LNCaP clone FGC (cell line): ENCODE measurements at regions not wholly inside any gene's neighbourhood (a gene's known extent, or its start where the extent isn't known, plus 50 kb on each side); places are given as distances from the start of the nearest gene placed in this dataset.

ENCODE experiments used
- DNase-seq: peaks from one replicate; pipeline ENCODE4 v3.0.0-alpha.2; 2011; ENCODE audit warnings: low read depth
- H3K4me3 ChIP-seq: 2 replicates; pipeline ENCODE4 v1.5.1; 2011; ENCODE audit warnings: mild to moderate bottlenecking, low read depth, low read length, control low read depth
- CTCF ChIP-seq: IDR thresholded peaks from 2 replicates; pipeline ENCODE4 v1.5.1; 2012; ENCODE audit warnings: mild to moderate bottlenecking; ENCODE audit not compliant: control insufficient read depth, insufficient read depth; ENCODE audit errors: extremely low read depth

GRCh38 chr4:18803781-18804180, 782.2 kb upstream of the LCORL start:
- no peak for TF ChIP-seq CTCF
- H3K4me3 ChIP-seq = no peak overlapping the region
- no peak for DNase-seq

- DNase-seq = no peak
- no peak for TF ChIP-seq CTCF
- H3K4me3 ChIP-seq = no peak overlapping the region
These were observed 776.6 kb upstream of the LCORL start for GRCh38 chr4:18798123-18798522.

- DNase-seq = no peak
- no peak overlapping the region for H3K4me3 ChIP-seq
- no peak for TF ChIP-seq CTCF
These were observed 774.2 kb upstream of the LCORL start for GRCh38 chr4:18795794-18796193.

DNA sequence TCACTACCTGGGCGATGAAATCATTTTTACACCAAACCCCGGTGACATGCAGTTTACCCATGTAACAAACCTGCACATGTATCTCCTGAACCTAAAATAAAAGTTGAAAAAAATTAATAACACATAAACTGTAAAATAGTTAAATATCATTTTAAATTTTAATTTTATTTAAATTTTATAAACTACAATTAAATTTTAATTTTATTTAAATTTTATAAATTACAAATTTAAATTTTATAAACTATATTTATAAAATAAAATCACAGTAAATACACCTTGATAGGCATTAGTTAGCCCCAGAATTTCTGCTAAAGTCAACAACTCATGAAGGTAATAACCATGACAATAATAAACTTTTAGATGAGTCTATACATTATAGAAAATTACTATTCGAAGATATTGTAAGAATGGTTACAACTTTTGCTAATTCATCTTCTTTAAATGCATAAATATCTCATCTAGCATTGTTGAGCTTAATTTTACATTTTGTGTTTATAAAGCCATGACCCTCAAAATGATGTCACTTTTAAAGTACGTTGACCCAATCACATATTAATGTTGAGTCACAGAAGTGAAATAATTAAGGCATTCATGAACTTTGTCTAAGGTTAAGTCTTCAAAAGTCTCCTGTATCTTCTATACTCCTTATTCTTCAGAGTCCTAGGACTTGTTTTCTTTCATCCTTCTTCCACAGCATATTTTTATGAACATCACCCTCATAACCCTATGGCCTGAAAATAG, 755.8 kb upstream of the LCORL start:
- no peak for TF ChIP-seq CTCF
- H3K4me3 ChIP-seq = no peak overlapping the region
- DNase-seq = no peak

DNA sequence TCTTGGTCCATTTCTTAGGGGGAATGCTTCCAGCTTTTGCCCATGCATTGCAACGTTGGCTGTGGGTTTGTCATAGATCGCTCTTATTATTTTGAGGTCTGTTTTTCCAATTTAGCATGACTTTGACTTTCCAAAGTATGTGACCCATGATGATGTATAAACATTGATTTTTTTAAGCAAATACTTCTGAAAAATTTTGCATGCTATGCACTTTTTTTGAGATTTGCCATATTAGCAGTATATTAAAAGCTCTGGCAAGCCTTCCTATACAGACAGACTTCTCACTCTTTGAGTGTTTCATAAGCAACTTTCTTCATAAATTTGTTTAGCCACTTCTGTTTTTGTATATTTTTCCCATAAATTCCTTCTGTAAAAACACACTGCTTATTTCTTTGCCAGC, 746.4 kb upstream of the LCORL start:
- H3K4me3 ChIP-seq = no peak overlapping the region
- DNase-seq = no peak
- TF ChIP-seq CTCF = no peak

DNA sequence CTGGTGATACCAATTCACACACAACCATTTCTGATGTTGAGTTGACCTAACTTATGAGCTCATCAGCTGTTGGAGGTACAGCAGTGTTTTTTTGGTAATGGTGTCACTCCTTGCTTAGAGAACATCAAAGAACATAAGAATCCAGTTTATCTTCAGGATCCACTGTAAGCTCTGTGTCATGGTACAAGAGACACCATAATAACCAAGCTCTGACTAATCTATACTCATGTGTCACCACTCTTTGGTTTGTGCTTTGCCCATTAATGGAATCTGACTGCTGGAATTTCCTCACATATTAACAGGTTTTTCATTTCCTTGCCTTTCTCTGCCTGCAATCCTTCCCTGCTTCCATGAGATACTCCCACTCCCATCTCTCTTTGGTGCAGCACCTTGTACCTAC, 735.1 kb upstream of the LCORL start:
- DNase-seq = no peak
- no peak overlapping the region for H3K4me3 ChIP-seq
- no peak for TF ChIP-seq CTCF

DNA sequence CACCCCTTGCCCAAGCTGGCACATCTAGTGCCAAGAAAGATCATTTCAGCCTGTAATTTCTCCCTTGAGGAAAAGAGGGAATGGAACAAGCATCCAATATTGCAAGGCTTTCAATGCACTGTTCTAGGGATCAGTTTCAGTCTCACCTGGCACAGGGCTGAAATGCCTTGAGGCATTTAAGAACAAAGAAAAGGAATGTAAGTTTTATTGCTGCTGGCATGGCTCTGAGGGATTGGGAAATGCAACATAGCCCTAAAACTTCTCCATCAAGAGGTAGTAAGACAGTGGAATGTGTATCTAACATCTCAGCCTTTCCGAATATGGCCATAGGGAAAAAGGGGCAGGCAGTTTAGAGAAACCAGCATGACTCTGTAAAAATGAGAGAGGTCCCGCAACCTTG, 732.6 kb upstream of the LCORL start:
- no peak for TF ChIP-seq CTCF
- no peak for DNase-seq
- H3K4me3 ChIP-seq = no peak overlapping the region
